ENCODE measurements at regions not wholly inside any gene's neighbourhood (a gene's known extent, or its start where the extent isn't known, plus 50 kb on each side); places are given as distances from the start of the nearest gene placed in this dataset.
"Not testable (repeated sequence)": the region's sequence is repeated elsewhere in the genome, so short reads cannot be mapped to it uniquely, and the experiment has no call there.

DNA sequence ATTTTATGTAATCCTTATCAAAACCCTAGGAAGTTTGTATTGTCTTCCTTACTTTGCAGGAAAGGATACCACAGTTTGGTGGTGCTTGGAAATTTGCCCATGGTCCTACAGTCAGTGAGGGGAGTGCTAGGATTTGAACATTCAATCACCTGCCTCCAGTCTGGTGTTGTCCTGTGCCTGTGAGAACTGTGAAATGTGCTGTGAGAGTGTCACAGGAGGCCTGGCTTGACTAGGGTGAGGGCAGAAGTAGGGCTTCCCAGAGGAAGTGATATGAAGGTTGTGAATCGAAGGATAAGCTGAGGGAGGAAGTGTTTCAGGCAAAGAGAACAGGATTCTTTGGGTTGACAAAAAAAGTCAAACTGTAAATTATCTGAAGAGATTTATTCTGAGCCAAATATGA, 424.4 kb downstream of the TMEM135 start:
- Histone ChIP-seq H3K4me3 (no peak overlapping the region), H3K4me1 (no peaks in the 10 kb centered on the region), H3K9me3 (replicated peaks) (no peaks in the 10 kb centered on the region), H3K27me3 (peaks cover 8% of the 10 kb centered on the region; the same call in 1 of the 2 replicates), H3K27ac (no peak overlapping the region), H3K36me3 (no peaks in the 10 kb centered on the region)
- DNase-seq = no peak

DNA sequence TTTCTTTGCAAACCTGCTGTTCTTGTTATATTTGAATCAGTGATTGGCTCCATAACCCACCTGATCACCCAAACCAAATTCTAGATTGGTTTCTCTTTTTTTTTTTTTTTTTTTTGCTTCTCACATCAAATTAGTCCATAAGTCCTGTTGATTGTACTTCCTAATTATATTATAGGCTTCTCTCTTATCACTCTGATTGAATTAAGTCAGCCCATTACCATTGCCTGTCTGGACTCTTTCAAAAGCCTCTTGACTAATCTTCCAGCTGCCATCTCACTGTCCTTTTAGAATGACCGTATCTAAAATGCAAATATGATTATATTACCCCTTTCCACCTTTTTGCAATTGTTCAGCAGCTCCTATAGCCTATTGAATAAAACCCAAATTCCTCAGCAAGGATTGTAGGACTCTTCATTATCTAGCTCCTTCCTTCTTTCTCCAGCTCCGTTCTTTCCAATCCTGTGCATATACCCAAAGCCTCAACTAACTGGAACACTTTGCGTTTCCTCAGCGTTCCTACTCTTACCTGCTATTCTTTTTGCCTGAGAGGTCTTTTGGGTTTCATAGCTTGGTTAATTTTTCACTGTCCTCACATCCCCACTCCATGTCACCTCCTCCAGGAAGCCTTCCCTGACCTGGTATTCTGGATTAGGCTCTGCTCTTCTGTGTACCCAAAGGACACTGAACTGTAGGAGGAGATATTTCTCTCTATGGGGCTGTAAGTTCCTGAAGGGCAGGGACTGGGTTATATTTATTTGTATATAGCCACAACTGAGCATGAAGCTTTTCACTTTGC, 423.3 kb downstream of the TMEM135 start:
- no peaks in the 10 kb centered on the region for H3K36me3 ChIP-seq
- H3K27ac ChIP-seq = no peak overlapping the region
- H3K27me3 ChIP-seq = no peaks in the 10 kb centered on the region
- DNase-seq = no peak
- no peaks in the 10 kb centered on the region for H3K9me3 ChIP-seq (replicated peaks)
- H3K4me1 ChIP-seq = no peaks in the 10 kb centered on the region
- H3K4me3 ChIP-seq = no peak overlapping the region

DNA sequence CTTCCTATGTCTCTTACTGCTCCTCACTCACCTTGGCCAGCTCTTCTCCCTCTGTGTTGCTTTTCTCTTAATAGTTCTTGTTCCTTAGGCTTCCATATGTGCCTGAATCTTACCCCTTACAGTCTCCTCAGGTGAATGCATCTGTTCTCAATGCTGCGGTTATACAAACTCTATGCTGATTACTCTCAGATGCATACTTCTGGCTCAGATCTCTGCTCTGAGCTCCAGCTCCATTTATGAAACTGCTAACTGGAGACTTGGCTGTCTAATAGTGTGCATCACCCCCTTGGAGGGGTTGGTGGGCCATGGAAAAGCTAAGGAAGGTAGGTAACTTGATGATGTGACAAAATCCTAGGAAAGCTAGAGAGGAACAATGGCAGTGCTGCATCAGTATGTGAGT, 422.5 kb downstream of the TMEM135 start:
- Histone ChIP-seq H3K36me3 (no peaks in the 10 kb centered on the region), H3K9me3 (replicated peaks) (no peaks in the 10 kb centered on the region), H3K27me3 (0 out of 2 replicates have a peak, but pooled peaks cover 3% of the 10 kb centered on the region), H3K4me3 (no peak overlapping the region), H3K4me1 (no peaks in the 10 kb centered on the region), H3K27ac (no peak overlapping the region)
- DNase-seq = no peak

DNA sequence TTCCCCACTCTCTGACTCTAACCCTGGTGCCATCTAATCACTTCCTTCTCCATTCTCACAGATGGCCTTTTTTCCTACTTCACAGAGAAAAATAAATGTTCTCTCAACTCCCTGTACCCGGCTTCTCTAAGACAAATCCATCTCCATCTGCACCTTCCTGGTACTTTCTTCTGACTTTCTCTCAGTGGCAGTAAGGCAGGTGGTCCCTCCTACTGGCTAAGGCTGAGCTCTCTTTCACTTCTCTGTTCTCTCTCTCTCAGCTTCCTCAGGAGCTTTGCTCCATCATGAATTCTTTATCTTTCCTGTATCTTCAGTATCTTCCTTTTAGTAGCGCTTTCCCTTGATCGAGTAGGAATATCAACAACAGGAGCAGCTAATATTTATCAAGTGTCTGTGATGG, 421.6 kb downstream of the TMEM135 start:
- no peak for DNase-seq
- no peak overlapping the region for H3K4me3 ChIP-seq
- H3K9me3 ChIP-seq (replicated peaks) = no peaks in the 10 kb centered on the region
- H3K4me1 ChIP-seq = no peaks in the 10 kb centered on the region
- no peaks in the 10 kb centered on the region for H3K36me3 ChIP-seq
- no peak overlapping the region for H3K27ac ChIP-seq
- 0 out of 2 replicates have a peak, but pooled peaks cover 3% of the 10 kb centered on the region for H3K27me3 ChIP-seq

DNA sequence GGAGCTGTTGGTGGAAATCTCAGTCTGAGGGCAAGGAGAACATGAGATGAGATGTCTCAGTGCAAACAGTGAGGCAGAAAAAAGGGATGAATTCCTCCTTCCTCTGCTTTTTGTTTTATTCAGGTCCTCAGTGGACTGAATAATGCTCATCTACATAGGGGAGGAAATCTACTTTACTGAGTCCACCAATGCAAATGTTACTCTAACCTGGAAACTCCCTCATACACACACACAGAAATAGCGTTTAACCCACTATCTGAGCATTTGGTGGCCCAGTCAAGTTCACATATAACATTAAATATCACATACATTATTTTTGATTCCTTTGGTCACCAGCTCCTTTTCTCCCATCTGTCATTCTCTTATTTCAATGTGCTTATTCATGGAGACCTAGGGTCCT, 418.8 kb downstream of the TMEM135 start:
- 0 out of 2 replicates have a peak, but pooled peaks cover 3% of the 10 kb centered on the region for H3K27me3 ChIP-seq

DNA sequence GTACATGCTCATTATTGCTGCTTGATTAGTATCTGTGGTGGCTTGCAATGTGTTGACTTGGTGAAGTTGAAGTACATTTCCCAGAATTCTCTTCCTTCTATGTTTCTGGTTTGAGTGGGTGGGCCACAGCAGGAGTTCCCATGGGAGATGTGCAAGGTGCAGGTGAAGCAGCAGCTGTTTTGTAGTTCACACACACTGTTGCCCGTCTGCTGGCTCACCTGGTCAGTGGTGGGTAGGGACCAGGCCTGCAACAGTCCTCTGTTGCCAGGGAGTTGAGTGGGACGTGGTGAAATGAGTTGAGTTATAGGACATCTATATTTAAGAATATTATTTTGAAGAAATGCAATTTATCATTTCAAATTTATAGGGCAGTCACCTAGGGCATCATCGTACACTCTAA, 417.4 kb downstream of the TMEM135 start:
- no peak overlapping the region for H3K27ac ChIP-seq
- no peaks in the 10 kb centered on the region for H3K4me1 ChIP-seq
- H3K36me3 ChIP-seq = no peaks in the 10 kb centered on the region
- H3K27me3 ChIP-seq = 0 out of 2 replicates have a peak, but pooled peaks cover 3% of the 10 kb centered on the region
- H3K4me3 ChIP-seq = no peak overlapping the region
- no peaks in the 10 kb centered on the region for H3K9me3 ChIP-seq (replicated peaks)
- no peak for DNase-seq

More for the DNA sequence above, 418.8 kb downstream of the TMEM135 start:
- Histone ChIP-seq H3K9me3 (replicated peaks) (no peaks in the 10 kb centered on the region), H3K4me1 (no peaks in the 10 kb centered on the region), H3K4me3 (no peak overlapping the region), H3K27ac (no peak overlapping the region), H3K36me3 (no peaks in the 10 kb centered on the region)
- DNase-seq = no peak

DNA sequence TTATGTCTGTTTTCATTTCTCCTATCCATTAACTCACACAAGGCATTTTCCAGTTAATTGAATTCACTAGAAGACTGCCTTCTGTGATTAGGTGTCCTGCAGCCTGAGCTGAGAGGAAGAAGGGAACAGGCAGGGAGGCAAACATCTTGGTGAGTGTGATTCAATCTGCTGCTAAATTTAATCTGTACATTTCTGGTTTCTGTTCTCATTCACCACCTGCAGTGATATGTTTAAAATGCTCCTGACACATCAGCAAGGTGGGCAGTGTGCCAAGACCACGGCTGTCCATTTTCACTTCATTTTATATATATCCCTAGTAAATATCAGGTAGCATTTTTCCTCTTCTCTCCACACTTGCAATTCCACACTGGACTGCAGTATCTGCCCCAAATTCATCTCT, 416.5 kb downstream of the TMEM135 start:
- Histone ChIP-seq H3K27ac (no peak overlapping the region), H3K4me3 (no peak overlapping the region), H3K4me1 (no peaks in the 10 kb centered on the region), H3K27me3 (0 out of 2 replicates have a peak, but pooled peaks cover 3% of the 10 kb centered on the region), H3K36me3 (no peaks in the 10 kb centered on the region), H3K9me3 (replicated peaks) (no peaks in the 10 kb centered on the region)
- DNase-seq = peak; percentile 8 to 18

DNA sequence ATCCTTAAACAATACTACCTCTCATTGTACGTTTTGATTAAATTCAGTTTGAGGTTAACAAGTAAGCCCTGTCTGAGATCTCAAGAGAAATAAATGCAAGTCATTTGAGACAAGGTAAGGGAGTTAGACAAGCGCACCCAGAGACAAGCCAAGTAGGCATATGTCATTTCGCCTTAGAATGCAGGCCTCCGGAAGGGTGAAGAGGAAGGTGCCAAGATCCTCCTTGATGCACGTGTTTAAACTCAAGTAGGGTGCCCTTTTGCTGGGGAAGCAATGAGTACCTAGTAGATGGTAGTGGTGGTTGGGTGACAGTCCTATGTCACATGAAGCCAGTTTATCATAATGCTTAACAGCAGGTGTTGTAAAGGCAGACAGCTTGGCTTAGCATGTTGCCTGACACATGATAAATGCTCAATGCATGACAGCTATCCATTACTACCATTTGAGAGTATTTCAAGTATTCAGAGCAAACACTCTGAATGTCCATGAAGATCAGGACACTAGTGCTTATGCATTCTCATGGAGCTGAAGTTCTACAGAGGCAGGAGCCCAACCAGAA, 415.9 kb downstream of the TMEM135 start:
- Histone ChIP-seq H3K4me3 (no peak overlapping the region), H3K9me3 (replicated peaks) (no peaks in the 10 kb centered on the region), H3K36me3 (no peaks in the 10 kb centered on the region), H3K27ac (no peak overlapping the region), H3K27me3 (0 out of 2 replicates have a peak, but pooled peaks cover 3% of the 10 kb centered on the region), H3K4me1 (no peaks in the 10 kb centered on the region)
- DNase-seq = no peak

DNA sequence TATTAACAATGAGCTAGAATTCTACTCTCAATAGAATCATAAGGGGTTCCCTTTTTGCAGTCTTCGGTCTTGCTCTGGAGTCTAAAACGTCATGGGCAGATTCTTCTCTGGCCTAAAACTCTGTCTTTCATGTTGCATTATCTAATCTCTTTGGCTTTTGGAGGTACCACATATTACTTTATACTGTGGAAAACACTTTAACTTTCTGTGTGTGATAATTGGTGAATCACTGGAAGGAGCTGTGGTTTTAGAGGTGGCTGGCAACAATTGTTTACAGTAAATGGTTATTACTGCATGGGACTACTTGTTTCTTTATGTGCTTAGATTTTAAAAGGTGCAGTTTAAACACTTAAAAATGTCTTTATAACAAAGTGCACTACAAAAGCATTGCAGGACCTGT, 414.3 kb downstream of the TMEM135 start:
- not testable (repeated sequence) for DNase-seq; H3K27me3 ChIP-seq; H3K9me3 ChIP-seq (replicated peaks); H3K27ac ChIP-seq; H3K4me1 ChIP-seq; H3K4me3 ChIP-seq; H3K36me3 ChIP-seq

DNA sequence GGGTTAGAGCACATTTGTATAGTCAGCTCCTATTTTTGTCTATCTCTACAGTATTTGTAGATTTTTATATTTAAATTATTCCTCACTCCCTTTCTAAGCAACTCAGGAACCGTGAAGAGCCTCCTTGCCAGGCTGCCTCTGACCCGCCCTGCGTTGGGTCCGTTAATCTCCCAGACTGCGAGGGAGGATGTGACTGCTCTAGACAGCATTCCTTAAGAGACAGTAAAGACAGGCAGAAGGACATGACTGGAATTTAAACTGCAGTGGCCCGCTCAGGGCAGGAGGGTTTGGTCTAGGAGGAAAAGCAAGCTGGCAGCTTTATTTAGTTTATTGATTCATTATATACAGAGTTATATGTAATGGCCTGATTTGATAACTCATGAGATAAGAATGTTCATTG, 413.7 kb downstream of the TMEM135 start:
- Histone ChIP-seq H3K27me3 (0 out of 2 replicates have a peak, but pooled peaks cover 3% of the 10 kb centered on the region), H3K9me3 (replicated peaks) (no peaks in the 10 kb centered on the region), H3K27ac (no peak overlapping the region), H3K4me3 (no peak overlapping the region), H3K36me3 (no peaks in the 10 kb centered on the region), H3K4me1 (no peaks in the 10 kb centered on the region)
- DNase-seq = no peak

DNA sequence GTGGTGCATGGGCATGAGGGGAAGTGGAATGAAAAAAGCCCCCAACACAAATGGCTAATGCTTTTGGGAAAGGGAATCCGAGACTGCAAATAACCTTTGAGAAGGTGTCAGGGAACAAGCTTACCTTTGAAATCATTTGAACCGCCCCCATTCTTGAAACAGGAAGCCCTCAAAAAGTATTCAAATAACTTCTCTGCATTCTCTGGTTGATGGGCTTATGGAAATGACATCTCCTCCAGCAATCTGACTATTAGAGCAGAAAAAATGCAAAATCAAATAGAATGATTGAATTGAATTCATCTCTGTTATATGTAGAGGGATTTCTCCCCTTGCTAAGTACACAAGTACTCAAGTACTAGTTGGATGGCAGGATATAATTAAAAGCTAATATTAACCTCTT, 409.9 kb downstream of the TMEM135 start:
- Histone ChIP-seq H3K27me3 (peaks cover 3% of the 10 kb centered on the region; the same call in 1 of the 2 replicates), H3K4me1 (no peaks in the 10 kb centered on the region), H3K27ac (no peak overlapping the region), H3K9me3 (replicated peaks) (no peaks in the 10 kb centered on the region), H3K4me3 (no peak overlapping the region), H3K36me3 (no peaks in the 10 kb centered on the region)
- DNase-seq = no peak

DNA sequence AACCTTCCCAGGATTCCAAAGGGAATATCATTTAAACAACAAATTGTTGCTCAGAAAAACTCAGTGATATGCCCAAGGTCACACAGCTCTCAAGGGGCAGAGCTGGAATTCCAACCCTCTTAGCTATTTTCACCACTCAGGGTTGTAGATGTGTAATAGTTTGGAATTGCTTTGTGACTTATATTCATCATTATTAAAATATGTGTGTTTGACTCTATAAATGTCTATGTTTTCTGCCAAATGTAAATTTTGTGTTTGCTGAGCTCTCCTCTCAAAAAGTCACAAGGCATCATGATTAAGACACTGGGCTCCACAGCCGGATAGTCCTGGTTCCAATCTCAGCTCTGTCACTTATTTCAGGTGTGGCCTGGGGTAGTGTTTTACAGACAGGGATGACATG, 407.3 kb downstream of the TMEM135 start:
- H3K36me3 ChIP-seq = no peaks in the 10 kb centered on the region
- no peak overlapping the region for H3K4me3 ChIP-seq
- no peaks in the 10 kb centered on the region for H3K4me1 ChIP-seq
- no peak overlapping the region for H3K27ac ChIP-seq
- no peak for DNase-seq
- H3K27me3 ChIP-seq = peaks cover 3% of the 10 kb centered on the region; the same call in 1 of the 2 replicates
- H3K9me3 ChIP-seq (replicated peaks) = no peaks in the 10 kb centered on the region

DNA sequence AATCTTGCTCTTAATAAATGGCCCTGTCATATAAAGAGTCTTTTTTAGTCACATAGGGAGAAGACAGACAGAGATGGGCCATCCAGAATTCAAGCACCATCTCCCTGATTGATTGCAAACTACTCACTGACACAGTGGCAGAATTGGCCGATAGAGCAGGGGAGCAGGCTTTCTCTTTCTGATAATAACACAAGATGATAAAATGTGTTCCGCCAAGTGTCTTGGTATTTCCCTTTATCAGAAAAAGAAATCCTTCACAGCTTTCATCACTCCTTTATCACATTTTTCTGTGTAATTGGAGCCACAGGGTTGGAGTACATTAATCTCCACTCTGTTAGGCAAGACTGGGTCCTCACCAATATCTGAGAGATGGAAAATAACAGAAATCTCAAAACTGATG, 406.0 kb downstream of the TMEM135 start:
- Histone ChIP-seq H3K27ac (no peak overlapping the region), H3K4me3 (no peak overlapping the region), H3K36me3 (no peaks in the 10 kb centered on the region), H3K9me3 (replicated peaks) (no peaks in the 10 kb centered on the region), H3K4me1 (no peaks in the 10 kb centered on the region), H3K27me3 (peaks cover 3% of the 10 kb centered on the region; the same call in 1 of the 2 replicates)
- no peak for DNase-seq

DNA sequence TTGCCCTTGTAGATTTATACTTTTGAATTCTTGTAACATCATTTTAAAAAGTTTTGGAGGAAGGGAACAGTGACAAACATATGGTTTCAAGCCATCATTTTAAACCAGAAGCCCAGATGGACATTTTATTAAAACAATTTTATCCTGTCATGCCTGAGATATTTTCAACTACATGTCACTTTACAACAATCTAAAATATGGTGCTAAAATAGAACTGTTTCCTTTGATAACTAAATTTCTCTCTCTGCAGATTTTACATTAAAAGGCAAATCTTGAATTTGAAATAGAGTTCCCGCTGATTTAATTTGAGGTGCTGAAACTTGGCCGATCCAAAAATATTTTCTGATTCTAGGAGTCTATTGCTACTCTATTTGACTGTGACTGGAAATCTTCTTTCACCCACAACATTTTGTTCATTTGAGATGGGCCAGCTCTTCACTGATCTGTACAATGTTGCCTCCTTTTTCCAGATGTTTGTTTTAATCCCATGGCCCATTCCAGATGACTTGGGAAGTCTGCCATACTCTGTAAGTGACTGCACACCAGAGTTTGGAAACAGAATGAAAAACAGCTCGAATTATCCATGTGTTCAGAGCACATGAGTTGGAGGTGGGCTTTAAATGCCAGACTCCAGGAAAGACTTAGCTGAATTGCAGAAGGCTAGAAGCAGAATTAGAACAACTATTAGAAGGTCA, 402.5 kb downstream of the TMEM135 start:
- Histone ChIP-seq H3K4me3 (no peak overlapping the region), H3K36me3 (no peaks in the 10 kb centered on the region), H3K27me3 (peaks cover 3% of the 10 kb centered on the region; the same call in 1 of the 2 replicates), H3K4me1 (no peaks in the 10 kb centered on the region), H3K9me3 (replicated peaks) (no peaks in the 10 kb centered on the region), H3K27ac (no peak overlapping the region)
- DNase-seq = no peak

DNA sequence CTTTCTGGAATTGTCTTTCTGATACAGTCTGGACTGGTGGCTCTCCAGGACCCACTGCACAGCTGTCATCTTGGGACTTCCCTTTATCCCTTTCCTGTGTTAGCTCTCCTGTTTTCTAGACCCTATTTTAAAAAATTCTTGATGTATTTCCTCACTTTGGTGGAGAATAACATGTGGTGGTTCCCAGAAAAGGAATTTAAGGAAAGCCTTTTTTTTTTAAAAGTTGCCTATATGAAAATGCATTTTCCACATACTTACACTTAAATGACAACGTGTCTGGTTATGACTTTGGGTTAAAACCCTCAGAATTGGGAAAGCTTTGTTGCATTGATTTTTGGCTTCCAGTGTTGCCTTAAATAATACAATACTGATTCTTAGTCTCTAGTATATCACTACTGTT, 400.7 kb downstream of the TMEM135 start:
- DNase-seq = no peak
- no peaks in the 10 kb centered on the region for H3K4me1 ChIP-seq
- H3K27ac ChIP-seq = no peak overlapping the region
- no peak overlapping the region for H3K4me3 ChIP-seq
- no peaks in the 10 kb centered on the region for H3K9me3 ChIP-seq (replicated peaks)
- H3K27me3 ChIP-seq = peaks cover under 1% of the 10 kb centered on the region; the same call in 1 of the 2 replicates
- no peaks in the 10 kb centered on the region for H3K36me3 ChIP-seq

All from SJCRH30 (cell line).